ENCODE measurements at regions not wholly inside any gene's neighbourhood (a gene's known extent, or its start where the extent isn't known, plus 50 kb on each side); places are given as distances from the start of the nearest gene placed in this dataset.

- TF ChIP-seq CTCF (conservative IDR thresholded peaks at IDR 0.05; ENCODE audit: low read length) (no peak), EZH2phosphoT487 (IDR thresholded peaks at IDR 0.05; ENCODE audit: borderline replicate concordance, low read depth, low read length) (no peak)
Observed at GRCh38 chr12:93055221-93055620, 126.1 kb upstream of the EEA1 start.

Data from OCI-LY7 (cell line).